Retinal pigment epithelial cell (primary cell): ENCODE measurements at regions not wholly inside any gene's neighbourhood (a gene's known extent, or its start where the extent isn't known, plus 50 kb on each side); places are given as distances from the start of the nearest gene placed in this dataset.

ENCODE experiments used
- DNase-seq: peaks from one replicate; pipeline ENCODE4 v3.0.0-alpha.2; 2010; ENCODE audit warnings: low read depth
- H3K4me3 ChIP-seq: 2 replicates; pipeline ENCODE4 v1.5.1; 2011; ENCODE audit warnings: mild to moderate bottlenecking, low read length, control low read depth, moderate library complexity
- TF ChIP-seq, protein P1 (sequence below): conservative IDR thresholded peaks from 2 replicates; pipeline ENCODE4 v1.5.1; 2011; ENCODE audit warnings: low read depth, low read length, control low read depth, inconsistent platforms

DNA sequence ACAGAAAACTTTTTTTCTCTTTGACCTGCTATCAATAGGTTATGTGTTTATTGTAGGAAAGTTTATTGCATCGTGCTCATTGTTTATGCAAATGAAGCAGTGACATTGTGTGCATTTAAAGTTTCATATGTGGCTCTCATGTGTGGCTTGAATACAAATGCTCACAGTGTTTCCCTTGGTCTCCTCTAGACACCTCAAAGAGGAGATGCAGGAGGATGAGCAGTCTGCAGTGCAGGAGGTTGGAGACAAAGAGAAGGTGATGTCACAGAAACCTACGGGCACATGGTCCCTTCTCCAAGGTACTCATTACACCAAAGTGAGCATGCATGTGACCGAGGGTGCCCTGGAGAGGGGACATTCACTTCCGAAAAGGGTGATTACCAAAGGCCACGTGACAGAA lies 430.2 kb downstream of the INHBA start:
- TF ChIP-seq, protein P1, sequence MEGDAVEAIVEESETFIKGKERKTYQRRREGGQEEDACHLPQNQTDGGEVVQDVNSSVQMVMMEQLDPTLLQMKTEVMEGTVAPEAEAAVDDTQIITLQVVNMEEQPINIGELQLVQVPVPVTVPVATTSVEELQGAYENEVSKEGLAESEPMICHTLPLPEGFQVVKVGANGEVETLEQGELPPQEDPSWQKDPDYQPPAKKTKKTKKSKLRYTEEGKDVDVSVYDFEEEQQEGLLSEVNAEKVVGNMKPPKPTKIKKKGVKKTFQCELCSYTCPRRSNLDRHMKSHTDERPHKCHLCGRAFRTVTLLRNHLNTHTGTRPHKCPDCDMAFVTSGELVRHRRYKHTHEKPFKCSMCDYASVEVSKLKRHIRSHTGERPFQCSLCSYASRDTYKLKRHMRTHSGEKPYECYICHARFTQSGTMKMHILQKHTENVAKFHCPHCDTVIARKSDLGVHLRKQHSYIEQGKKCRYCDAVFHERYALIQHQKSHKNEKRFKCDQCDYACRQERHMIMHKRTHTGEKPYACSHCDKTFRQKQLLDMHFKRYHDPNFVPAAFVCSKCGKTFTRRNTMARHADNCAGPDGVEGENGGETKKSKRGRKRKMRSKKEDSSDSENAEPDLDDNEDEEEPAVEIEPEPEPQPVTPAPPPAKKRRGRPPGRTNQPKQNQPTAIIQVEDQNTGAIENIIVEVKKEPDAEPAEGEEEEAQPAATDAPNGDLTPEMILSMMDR: no peak
- no peak for DNase-seq
- no peak overlapping the region for H3K4me3 ChIP-seq

- no peak overlapping the region for H3K4me3 ChIP-seq
- DNase-seq: no peak
- TF ChIP-seq, protein P1: no peak
Measured at GRCh38 chr7:41268878-41269277, 434.0 kb downstream of the INHBA start.

DNA sequence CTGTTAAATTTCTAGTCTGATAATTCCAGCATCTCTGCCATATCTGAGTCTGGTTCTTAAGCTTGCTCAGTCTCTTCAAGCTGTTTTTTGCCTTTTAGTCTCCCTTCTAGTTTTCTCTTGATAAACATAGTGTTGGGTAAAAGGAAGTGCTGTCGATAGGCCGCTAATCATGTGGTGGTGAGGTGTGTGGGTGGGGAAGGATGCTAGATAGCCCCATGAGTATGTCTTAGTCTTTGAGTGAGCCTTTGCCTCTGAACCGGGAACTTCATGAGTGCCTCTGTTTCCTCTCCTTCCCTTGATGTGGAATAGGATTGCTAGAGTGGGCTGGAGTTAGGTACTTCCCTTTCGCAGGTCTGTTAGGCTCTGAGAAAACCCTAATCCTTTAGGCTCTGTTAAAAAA lies 441.8 kb downstream of the INHBA start:
- no peak overlapping the region for H3K4me3 ChIP-seq
- DNase-seq: no peak
- TF ChIP-seq, protein P1: no peak

GRCh38 chr7:41257660-41258059 lies 445.2 kb downstream of the INHBA start:
- DNase-seq: no peak
- no peak overlapping the region for H3K4me3 ChIP-seq
- TF ChIP-seq, protein P1: no peak

- DNase-seq: no peak
Measured at GRCh38 chr7:41256186-41256945, 446.5 kb downstream of the INHBA start.

GRCh38 chr7:41255716-41256115 lies 447.2 kb downstream of the INHBA start:
- DNase-seq: no peak
- TF ChIP-seq, protein P1: no peak
- H3K4me3 ChIP-seq: no peak overlapping the region

More at GRCh38 chr7:41256186-41256945, 446.5 kb downstream of the INHBA start:
- no peak overlapping the region for H3K4me3 ChIP-seq
- TF ChIP-seq, protein P1: no peak

- TF ChIP-seq, protein P1: no peak
- no peak for DNase-seq
- no peak overlapping the region for H3K4me3 ChIP-seq
Measured at GRCh38 chr7:41255113-41255512, 447.8 kb downstream of the INHBA start.
